Uterus (tissue), 3 donors: ENCODE measurements at regions not wholly inside any gene's neighbourhood (a gene's known extent, or its start where the extent isn't known, plus 50 kb on each side); places are given as distances from the start of the nearest gene placed in this dataset.

Source experiments
- DNase-seq, 2 donors: peaks; one replicate each; pipeline ENCODE4 v3.0.0-alpha.2; 2019 to 2020
- H3K27ac ChIP-seq, 2 donors: fragments of 200-600 bp; sonication (generic); 1 replicate in 1 of 2; 2 replicates in 1 of 2; pipeline ENCODE4 v1.5.1; 2016 to 2018
- H3K27me3 ChIP-seq, 2 donors: fragments of 200-600 bp; sonication (generic); one replicate each; pipeline ENCODE4 v1.5.1; 2018 to 2019; ENCODE audit warnings: control low read depth in 1 of 2
- H3K36me3 ChIP-seq, 2 donors: fragments of 200-600 bp; sonication (generic); one replicate each; pipeline ENCODE4 v1.5.1; 2019; ENCODE audit warnings: control low read depth in 1 of 2
- H3K4me1 ChIP-seq, 2 donors: fragments of 200-600 bp; sonication (generic); one replicate each; pipeline ENCODE4 v1.5.1; 2018 to 2019; ENCODE audit warnings: control low read depth in 1 of 2
- H3K4me3 ChIP-seq, 2 donors: fragments of 200-600 bp; sonication (generic); 1 replicate in 1 of 2; 2 replicates in 1 of 2; pipeline ENCODE4 v1.5.1; 2018 to 2019; ENCODE audit warnings: mild to moderate bottlenecking in 1 of 2
- H3K9me3 ChIP-seq, 2 donors: fragments of 200-600 bp; sonication (generic); one replicate each; pipeline ENCODE4 v1.5.1; 2019; ENCODE audit warnings: control low read depth in 1 of 2
- POLR2A ChIP-seq, 2 donors: fragments of 450-650 bp; IDR thresholded peaks; one replicate each; pipeline ENCODE4 v1.6.1; 2016; ENCODE audit warnings: antibody characterized with exemption in 2 of 2, mild to moderate bottlenecking in 1 of 2, moderate library complexity in 1 of 2
- intact Hi-C: fragments of 100-400 bp; cut with DNase I; formaldehyde crosslinking; loops from one replicate; pipeline ENCODE4 v1.15.1; 2023; ENCODE audit warnings: low total_unique reads
- TF ChIP-seq, protein P1 (sequence below), 4 experiments: fragments of 200-600 bp in 2 of 4; fragments of 450-650 bp in 2 of 4; sonication (generic) in 2 of 4; IDR thresholded peaks; one replicate each; pipeline ENCODE4 v1.5.1; 2016 to 2019; ENCODE audit warnings: antibody characterized with exemption in 4 of 4, mild to moderate bottlenecking in 2 of 4, moderate library complexity in 1 of 4
- donor health status: DM: yes; HTN: yes; CAD: no.

DNA sequence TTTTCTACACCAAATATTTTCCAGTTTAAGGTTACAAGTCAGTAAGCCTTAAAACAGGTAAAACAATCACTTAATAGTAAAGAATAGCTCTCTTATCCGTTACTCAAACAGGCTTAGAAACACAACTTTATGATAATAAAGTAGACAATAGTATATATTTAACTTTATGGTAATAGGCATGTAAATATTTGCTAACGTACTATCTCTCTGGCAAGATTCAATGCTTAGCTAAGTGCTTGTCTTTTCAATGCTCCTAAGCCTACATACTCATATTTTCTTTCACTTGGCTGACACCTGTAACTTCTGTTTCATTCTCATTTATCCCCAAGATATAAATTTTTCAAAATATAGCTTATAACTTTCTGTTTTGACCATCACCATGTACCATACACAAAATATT, 358.2 kb downstream of the HTR1B start:
- Histone ChIP-seq H3K36me3 (no peaks in the 10 kb centered on the region), H3K27ac (no peak overlapping the region), H3K27me3 (no peaks in the 10 kb centered on the region), H3K4me1 (no peaks in the 10 kb centered on the region), H3K9me3 (no peaks in the 10 kb centered on the region), H3K4me3 (no peak overlapping the region)
- TF ChIP-seq, protein P1, sequence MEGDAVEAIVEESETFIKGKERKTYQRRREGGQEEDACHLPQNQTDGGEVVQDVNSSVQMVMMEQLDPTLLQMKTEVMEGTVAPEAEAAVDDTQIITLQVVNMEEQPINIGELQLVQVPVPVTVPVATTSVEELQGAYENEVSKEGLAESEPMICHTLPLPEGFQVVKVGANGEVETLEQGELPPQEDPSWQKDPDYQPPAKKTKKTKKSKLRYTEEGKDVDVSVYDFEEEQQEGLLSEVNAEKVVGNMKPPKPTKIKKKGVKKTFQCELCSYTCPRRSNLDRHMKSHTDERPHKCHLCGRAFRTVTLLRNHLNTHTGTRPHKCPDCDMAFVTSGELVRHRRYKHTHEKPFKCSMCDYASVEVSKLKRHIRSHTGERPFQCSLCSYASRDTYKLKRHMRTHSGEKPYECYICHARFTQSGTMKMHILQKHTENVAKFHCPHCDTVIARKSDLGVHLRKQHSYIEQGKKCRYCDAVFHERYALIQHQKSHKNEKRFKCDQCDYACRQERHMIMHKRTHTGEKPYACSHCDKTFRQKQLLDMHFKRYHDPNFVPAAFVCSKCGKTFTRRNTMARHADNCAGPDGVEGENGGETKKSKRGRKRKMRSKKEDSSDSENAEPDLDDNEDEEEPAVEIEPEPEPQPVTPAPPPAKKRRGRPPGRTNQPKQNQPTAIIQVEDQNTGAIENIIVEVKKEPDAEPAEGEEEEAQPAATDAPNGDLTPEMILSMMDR (IDR thresholded peaks at IDR 0.05), result no peak
- TF ChIP-seq POLR2A (IDR thresholded peaks at IDR 0.05), result no peak
- intact Hi-C loops, result no loop called here
- no peak for DNase-seq

DNA sequence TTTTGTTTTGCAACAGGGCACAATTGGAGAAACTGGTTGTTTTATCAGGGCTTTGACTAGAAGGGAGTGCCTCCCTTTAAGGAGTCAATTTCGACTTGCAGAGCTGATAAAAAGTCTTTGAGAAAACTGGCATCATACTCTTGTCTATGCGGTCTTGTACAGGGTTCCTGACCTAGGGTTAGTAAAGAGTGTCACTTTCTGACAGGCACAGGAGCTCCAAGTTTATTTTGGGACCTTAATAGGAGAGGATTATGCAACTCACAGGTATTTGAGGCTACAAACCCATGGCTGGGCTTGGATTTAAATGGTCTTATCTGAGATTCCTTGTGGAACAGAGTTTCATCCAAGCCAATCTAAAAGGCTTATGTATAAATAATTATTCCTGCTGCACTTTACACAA, 365.4 kb downstream of the HTR1B start:
- intact Hi-C loops, result no loop called here
- H3K36me3 ChIP-seq, result no peaks in the 10 kb centered on the region
- no peaks in the 10 kb centered on the region for H3K9me3 ChIP-seq
- H3K4me3 ChIP-seq, result no peak overlapping the region
- H3K27ac ChIP-seq, result no peak overlapping the region
- no peaks in the 10 kb centered on the region for H3K27me3 ChIP-seq
- no peak for TF ChIP-seq POLR2A (IDR thresholded peaks at IDR 0.05)
- TF ChIP-seq, protein P1 (IDR thresholded peaks at IDR 0.05), result no peak
- DNase-seq, result no peak
- H3K4me1 ChIP-seq, result no peaks in the 10 kb centered on the region

DNA sequence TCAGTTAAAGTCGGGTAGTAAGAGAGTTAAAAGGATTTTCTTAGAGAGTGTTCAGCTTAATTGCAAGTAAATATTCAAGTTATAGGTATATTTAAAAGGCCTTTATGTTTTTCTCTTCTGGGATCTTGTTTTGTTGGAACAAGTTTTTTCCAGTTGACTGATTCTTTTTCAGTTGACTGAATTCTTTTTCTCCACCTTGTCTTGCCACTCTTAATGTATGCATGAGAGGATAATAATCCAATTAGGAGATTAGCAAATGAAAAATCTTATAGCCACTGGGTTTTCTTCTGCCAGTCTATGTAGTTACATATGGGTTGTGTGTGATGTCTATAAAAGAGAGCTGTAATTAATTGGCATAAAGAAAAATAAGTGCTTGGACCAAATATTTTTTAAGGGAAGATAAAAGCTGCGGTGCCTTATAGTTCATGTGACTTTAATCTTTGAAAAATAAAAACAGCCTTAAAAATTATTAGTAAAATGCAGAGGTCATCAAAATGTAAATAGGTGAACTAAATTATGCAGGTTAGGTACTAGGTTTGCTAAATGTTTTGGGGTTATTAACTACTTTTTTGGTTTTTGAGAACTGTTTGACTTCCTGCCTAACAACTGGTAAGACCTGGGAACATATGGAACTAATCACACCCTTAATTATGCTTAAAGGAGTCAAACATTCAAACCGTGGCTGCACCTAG, 367.2 kb downstream of the HTR1B start:
- H3K27me3 ChIP-seq, result no peaks in the 10 kb centered on the region
- TF ChIP-seq, protein P1 (IDR thresholded peaks at IDR 0.05), result no peak
- no peak for TF ChIP-seq POLR2A (IDR thresholded peaks at IDR 0.05)
- H3K27ac ChIP-seq, result no peak overlapping the region
- H3K9me3 ChIP-seq, result no peaks in the 10 kb centered on the region
- H3K36me3 ChIP-seq, result no peaks in the 10 kb centered on the region
- intact Hi-C loops, result no loop called here
- no peak overlapping the region for H3K4me3 ChIP-seq
- no peaks in the 10 kb centered on the region for H3K4me1 ChIP-seq
- no peak for DNase-seq

DNA sequence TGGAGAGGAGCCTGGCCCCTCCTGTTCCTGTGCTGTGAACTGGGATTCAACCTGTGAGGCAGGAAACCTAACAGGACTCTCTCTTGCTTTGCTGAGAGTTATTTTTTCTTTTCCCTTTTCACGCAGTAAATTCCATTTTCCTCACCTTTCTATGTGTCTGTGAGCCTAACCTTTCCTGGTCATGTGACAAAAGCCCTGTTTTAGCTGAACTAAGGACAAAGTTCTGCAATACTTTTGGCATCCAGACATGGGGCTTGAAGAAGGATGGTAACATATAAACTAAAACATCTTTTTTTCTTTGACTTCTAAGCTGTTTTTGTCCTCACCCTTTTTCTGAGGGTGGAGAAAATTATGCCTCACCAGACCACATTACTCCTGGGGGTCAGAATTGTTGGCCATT, 368.5 kb downstream of the HTR1B start:
- no peak overlapping the region for H3K27ac ChIP-seq
- H3K4me1 ChIP-seq, result no peaks in the 10 kb centered on the region
- no peaks in the 10 kb centered on the region for H3K27me3 ChIP-seq
- no peaks in the 10 kb centered on the region for H3K36me3 ChIP-seq
- intact Hi-C loops, result no loop called here
- H3K4me3 ChIP-seq, result no peak overlapping the region
- TF ChIP-seq POLR2A (IDR thresholded peaks at IDR 0.05), result no peak
- TF ChIP-seq, protein P1 (IDR thresholded peaks at IDR 0.05), result no peak
- DNase-seq, result no peak
- H3K9me3 ChIP-seq, result peaks cover 0 to 3% of the 10 kb centered on the region in 2 donors

DNA sequence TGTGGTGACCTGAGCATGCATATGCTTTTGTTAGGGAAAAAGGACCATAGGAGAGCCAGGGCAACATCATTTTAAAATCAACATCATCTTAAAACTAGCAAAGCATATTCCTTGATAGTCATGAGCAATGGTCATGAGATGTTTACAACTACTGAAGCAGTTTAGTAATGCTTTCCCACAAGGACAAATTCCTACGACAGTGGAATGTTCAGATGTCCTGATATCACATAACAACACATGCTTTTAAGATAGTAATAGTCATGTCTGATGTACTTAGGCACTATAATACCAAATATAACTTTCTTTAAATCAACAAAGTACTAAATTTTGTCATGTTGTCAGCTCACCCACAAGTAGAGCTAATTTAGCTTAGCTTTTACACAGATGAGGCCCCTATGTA, 370.3 kb downstream of the HTR1B start:
- intact Hi-C loops, result no loop called here
- no peak for DNase-seq
- Histone ChIP-seq H3K27me3 (no peaks in the 10 kb centered on the region), H3K4me3 (no peak overlapping the region), H3K27ac (no peak overlapping the region), H3K9me3 (peaks cover 0 to 3% of the 10 kb centered on the region in 2 donors), H3K36me3 (no peaks in the 10 kb centered on the region), H3K4me1 (no peaks in the 10 kb centered on the region)
- TF ChIP-seq, protein P1 (IDR thresholded peaks at IDR 0.05), result no peak
- TF ChIP-seq POLR2A (IDR thresholded peaks at IDR 0.05), result no peak
